Stimulated activated CD4-positive, alpha-beta T cell treated with anti-CD3 and anti-CD28 coated beads, Interleukin-1b, Interleukin-23, amount 100 ng/mL, for 4 hours (primary cell): ENCODE measurements at regions not wholly inside any gene's neighbourhood (a gene's known extent, or its start where the extent isn't known, plus 50 kb on each side); places are given as distances from the start of the nearest gene placed in this dataset.

Experiments
- DNase-seq, 2 donors: peaks; one replicate each; pipeline ENCODE4 v3.0.0-alpha.2; 2020; ENCODE audit warnings: low read depth in 2 of 2

DNA sequence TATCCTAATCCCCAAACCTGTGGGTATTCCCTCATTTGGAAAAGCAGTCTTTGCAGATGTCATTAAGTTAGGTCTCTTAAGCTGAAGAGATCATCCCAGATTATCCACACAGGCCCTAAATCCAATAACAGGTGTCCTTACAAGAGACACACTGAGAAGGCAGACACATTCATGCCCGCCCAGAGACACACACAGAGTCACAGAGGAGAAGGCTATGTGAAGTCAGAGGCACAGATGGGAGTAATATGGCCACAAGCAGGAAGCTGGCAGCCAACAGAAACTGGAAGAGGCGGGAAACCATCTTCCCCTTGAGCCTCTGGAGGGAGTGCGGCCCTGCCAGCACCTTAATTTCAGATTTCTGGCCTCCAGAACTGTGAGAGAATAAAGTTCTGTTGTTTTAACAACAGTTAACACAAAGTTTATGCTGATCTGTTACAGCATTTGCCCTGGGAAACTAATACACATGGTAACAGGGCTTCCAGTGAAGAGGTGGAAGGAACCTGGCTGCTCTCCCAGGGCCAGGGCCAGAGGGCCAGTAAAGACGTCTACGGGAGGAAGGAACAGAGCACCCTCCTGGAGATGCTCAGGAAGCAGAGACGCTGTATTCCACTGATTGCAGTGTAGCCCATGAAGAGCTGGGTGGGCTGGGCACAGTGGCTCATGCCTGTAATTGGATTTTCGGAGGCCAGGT is 217.5 kb downstream of the GLI2 start:
- DNase-seq = no peak

DNA sequence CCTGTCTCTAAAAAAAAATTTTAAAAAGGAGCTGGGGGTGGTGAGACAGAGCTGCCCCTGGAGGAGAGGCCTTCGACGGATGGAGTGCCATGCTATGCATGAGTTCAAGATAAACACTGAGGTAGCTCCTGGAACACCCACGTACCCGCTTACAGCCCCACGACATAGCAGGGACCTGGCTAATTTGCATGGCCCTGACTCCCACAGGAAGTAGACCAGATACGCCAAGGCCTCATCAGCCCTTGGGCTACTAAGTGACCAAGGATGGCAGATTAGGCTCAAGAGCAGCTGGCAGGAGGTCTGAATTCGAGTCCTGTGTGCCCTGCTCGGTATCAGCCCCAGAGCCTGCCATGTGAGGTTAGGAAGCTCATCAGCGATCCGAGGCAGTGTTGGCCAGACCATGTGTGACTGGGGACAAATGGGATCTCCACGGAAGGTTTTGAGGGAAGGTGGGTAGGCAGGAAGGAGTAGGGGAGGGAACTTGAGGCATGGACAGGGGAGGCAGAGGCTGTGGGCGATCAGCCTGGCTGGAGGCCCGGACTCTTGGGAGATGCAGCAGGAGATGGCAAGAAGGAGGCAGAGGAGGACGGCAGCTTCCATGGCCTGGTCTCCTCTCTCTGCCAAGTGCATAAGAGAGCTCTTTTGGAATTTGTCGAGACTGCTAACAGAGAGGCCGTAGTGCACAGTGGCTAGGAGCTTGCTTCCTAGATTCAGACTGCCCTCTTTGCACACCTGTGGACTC is 218.3 kb downstream of the GLI2 start:
- no peak for DNase-seq

DNA sequence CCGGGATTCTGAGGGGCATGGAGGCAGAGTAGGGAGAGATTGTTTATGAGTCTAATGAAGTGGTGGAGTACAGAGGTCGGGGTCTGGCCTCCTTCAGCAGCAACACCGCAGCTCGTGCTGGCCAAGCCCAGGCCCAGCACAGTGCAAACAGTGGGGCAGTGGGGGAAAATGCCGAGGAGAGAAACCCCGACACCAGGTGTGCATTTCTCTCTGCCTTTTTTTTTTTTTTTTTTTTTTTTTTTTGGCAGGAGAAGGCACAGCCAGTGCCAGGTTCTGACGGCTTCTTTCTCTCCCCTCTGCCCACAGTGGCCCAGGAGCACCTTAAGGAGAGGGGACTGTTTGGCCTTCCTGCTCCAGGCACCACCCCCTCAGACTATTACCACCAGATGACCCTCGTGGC is 219.3 kb downstream of the GLI2 start:
- no peak for DNase-seq

DNA sequence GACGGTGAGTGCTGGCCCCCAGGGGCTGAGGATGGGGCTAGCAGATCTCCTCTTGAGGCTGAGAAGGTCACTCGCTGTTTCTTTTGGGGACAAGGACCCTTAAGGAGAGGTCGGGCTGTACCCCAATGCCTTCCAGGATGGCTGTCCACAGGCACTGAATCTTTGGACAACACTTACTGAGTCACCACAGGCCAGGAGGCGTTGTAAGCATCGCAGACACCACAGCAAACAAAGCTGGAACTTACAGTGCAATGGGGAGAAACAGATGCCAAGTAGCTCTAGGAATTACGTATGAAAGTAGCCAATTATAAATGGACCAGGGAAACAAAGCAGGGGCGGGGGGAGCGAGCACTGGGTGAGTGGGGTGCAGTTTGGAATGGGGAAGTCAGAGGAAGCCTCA is 219.8 kb downstream of the GLI2 start:
- DNase-seq = no peak

DNA sequence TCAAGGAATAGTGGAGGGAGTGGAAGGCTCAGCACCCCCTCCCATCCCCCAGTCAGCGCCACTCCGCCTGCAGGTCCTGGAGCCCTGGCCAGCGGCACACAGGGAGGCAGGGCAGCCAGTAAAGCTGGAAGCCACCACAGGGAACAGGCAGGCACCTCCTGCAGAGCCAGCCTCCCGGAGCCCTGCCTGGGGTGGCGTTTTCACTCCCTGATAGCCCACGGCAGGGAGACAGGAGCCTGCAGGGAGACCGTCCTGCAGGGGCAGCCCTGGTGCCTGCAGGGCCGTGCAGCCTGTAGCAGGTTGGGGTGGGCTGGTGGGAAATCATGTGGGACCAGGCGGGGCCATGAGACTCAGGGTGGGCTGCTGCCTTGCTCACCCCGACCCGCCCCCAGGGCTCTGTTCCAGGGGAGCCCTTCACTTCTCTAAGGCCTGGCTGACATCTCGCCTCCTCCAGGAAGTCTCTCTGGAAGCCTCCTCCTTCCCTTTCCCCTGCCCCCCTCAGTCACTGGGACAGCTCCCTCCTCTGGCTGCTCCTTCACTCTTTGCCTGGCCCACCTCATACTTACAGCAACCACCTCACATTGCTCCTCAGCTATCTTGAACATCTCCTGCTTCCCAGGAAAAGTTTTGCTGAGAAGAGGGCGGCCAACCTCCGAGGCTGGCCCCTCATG is 221.0 kb downstream of the GLI2 start:
- DNase-seq = no peak

DNA sequence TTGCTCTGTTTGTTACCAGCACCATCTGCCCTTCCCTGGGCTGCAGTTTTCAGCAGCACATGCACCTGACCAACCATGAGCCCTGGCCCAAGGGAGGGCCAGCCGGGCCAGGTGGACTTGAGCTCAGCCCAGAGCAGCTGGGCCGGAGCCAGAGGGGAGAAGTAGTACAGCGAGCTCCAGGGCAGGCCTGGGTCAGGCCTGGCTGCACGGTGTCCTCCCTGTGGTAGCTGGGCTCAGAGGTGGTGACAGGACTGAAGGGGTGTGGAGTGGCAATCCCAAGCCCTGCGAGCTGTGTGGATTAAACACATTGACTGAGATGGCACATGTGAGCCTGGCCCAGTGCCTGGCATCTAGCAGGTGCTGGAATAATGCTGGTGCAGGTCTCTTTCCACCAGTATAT is 222.2 kb downstream of the GLI2 start:
- no peak for DNase-seq

DNA sequence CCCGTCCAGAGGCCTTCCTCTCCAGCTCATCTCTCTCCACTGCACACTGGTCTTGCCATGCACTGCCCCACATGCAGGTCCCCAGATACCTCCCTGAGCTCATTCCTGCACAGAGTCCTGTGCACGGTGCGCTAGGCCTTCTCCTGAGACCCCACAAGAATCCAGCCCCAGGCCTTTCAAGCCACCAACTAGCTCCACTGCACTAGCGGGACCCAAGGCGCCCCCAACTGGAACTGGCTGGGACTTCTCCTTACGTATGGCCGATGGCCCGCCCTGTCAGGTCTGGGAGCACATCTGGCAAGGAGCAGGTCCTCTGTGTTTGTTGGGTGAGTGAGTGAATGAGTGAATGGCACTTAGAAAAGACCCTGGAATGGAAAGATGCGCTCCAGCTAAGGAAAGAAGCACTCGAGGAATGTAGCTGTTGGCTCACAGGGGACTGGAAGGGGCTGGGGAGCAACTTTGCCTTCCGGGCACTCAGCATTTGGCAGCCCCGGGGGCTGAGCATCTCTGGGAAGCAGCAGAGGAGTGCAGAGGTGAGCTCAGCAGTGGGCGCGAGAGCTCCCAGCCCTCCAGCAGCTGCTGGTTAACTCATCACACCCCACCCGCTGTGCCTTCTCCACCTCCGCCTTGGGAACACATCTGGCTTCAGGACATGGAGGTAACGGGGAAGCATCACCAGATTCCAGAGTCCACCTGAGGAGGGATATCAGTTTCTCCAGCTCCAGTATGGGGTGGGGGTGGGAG is 223.1 kb downstream of the GLI2 start:
- DNase-seq = no peak

DNA sequence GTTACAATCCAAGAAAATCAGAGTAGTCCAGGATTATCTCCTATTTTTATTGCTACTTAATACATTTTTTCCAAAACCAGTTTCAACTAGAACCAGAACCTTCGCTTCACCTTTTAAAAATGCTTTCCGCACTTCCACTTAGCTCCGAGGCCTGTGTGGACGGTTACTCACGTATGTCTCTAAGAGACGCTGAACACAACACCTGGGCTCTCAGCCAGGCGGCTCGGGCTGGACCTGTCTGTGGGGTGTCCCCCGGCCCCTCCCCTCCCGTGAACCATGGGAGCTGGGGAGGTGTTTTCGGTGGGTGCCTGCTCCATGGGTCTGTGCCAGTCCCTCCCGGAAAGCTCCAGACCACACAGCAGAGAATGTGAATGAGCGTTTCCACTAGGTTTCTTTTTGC is 223.8 kb downstream of the GLI2 start:
- DNase-seq = no peak

DNA sequence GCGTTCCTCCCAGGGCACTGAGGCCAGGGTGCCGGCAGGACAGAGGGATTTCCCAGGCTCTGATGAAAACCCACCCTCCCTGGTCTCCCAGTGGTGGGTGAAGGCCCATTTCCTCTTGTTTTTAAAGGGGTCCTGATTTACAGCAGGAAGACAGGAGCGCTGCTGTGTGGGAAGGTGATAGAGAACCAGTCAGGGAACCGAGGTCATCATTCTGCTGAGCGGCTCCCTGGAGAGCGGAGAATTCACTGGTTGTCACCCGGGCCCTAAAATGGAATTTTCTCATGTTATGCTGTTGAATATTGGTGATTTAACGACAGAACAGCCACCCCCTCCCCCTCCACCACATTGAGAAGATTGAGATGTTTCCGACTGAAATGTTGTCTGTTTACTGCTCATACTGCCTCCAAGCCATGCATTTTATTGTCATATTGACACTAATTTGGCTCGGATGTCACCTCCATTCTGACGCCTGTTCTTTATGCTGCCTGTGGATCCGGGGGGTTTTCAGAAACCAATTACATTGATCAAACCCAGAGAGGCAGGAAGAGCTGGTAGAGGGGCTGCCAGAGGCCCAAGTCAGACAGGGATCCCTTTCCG is 225.2 kb downstream of the GLI2 start:
- no peak for DNase-seq

DNA sequence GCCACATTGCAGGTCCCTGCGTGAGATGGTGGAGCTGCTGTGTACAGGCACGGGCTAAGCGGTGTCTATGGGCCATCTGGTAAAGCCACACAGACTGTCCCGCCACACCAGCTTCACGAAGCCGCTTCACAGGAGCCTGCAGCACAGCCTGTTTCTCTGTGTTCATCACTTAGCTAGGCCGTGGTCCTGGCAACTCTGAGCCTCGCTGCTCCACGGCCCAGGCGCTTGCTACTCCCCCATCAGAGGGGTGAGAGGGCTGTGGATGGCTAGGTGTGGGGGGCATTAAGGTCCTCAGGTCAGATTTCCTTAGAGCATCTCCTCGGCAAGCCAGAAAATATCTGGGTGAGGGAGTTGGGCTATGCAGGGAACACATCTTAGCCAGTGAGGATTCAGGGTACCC is 225.7 kb downstream of the GLI2 start:
- DNase-seq = no peak

DNA sequence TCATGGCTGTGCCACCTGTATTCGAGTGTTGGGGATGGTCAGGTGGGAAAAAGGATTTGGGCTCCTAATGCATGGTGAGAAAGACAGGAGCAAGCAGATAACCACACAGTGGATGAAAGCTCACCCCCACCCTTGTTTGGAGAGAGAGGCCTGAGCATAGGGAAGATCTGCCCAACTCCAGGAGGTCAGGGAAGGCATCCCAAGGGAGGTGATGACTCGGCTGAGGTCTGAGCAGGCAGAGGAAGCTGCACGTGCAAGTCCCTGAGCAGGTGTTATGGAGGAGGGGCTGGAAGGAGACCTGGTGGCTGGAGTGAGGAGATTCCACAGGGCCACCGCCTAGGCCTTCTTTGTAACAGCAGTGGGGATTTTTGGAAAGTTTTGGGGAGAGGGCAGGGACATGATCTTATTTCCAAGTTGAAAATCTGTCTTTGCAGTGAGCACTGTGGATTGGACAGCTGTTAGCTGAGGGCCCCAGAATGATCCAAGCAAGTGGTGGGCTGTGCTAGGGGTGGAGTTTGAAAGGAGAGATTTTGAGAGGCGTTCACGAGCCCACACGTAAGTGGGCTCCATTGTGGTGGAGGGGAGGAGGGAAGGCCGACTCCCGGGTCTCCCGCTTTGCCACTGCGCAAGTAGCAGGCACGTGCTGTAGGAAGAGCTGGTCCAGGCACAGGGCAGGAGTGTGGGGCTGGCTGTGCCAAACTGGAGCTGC is 228.5 kb downstream of the GLI2 start:
- DNase-seq = no peak

DNA sequence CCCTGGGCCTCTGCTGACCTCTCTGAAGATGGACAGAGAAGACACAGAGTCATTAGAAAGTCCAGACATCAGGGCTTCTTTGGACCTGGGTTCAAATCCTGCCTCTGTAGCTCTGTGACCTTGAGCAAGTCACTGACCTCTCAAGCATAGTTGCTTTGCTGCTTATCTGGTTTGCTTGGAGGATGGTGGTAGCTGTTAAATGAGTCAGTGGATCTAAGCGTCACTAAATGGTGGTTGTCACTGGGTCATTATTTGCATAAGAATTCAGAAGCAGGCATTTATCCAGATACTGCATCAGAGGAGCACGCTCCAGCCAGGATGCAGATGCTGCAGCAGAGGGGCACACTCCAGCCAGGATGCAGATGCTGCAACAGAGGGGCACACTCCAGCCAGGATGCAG is 229.2 kb downstream of the GLI2 start:
- no peak for DNase-seq

DNA sequence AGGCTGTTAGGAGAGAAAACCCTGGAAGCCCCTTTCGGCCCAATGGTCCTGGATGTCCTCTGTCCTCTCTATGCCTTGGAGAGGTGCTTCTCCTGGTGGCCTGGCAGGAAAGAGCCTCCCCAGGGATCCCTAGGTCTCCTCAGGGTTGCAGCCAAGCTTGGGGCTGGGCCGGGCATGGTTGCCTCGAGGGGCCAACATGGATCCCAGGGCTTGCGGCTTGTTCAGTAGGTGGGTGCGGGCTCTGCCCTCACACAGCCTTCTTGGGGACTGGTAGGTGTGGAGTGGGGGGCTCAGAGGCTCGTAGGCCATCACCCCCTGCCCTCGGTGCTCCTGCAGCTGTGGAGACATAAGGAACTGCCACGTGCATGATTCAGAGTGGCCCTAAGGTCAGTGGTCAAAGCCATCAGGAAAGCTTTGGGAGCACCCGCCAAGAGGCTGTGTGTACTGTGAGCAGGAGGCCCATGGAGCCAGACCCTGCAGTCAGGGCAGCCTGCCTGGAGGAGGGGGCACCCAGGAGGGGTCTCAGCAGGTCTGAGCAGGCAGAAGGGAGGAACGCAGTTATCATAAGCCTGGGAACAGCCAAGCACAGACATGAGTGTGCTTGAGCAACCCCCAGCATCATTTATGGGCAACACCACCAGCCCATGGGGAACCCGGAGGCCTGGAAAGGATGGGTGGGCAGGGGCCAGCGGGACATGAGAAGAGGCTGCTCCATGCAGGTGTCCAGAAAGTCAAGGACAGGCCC is 231.0 kb downstream of the GLI2 start:
- DNase-seq = no peak

DNA sequence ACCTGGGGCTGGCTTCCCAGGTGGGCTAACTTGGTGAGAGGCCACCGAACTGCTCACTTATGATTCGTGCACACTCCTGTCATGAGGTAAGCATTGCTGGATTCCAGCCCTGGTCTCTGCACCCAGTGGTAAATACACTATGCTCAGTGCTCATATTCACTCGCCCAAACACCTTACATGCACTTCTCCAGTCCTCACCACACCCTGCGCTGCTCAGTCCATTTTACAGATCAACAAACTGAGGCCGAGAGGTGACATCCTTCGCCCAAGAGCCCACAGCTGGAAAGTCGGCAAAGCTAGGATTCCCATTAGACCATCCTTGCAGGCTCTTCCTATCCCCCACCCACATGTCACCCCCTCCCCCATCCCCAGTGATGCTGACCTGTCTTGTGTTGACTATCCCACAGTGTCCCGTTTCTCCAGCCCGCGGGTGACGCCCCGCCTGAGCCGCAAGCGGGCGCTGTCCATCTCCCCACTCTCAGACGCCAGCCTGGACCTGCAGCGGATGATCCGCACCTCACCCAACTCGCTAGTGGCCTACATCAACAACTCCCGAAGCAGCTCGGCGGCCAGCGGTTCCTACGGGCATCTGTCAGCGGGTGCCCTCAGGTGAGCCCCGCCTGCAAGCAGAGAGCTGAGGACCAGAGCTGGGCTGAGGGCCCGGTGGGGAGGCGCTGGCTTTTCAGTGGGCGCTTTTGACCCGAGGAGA is 232.8 kb downstream of the GLI2 start:
- no peak for DNase-seq

DNA sequence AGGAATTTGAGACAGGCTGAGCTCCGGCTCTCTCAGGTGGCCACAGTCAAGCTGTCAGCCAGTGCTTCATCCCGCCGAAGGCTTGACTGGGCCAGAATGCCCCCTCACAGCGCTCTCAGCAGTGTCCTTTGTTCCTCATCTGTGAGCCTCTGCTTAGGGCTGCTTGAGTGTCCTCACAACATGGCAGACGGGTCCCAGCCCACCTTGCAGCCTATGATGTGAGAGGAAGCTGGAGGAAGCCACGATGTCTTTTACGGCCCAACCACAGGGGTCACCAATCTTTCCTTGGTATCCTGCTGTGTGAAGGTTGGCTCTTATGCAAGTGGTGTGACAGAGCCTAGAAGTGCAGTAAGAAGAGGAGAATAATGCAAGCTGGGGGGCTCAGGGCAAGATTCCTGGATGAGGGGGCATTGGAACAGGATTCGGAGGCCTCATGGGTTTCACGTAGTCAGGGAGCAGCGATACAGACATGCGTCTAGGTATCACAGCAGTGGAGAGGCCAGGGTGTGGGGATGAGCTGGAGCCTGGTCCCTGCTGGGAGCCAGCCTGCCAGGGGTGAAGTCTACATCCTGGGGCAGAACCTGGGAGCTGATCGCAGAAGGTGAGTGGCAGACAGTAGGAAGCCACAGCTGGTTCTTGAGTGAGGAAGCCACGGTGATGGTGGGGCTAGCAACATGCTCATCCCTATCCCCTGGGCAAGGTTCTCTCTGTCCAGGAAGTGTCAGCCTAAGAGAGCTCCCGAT is 234.1 kb downstream of the GLI2 start:
- no peak for DNase-seq

DNA sequence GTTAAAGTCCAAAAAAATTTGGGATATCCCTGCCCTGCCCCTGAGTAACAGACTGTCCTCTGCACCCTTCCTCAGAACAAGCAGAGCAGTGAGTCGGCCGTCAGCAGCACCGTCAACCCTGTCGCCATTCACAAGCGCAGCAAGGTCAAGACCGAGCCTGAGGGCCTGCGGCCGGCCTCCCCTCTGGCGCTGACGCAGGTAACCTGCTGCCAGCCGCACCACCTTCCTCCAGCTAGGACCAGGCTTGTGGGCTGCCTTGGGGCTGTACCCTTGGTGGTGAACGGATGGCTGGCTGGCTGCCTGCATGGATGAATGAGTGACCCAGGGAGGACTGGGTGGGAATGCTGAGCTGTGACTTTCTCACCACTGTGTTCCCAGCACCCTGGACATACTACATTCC is 236.2 kb downstream of the GLI2 start:
- DNase-seq = no peak

DNA sequence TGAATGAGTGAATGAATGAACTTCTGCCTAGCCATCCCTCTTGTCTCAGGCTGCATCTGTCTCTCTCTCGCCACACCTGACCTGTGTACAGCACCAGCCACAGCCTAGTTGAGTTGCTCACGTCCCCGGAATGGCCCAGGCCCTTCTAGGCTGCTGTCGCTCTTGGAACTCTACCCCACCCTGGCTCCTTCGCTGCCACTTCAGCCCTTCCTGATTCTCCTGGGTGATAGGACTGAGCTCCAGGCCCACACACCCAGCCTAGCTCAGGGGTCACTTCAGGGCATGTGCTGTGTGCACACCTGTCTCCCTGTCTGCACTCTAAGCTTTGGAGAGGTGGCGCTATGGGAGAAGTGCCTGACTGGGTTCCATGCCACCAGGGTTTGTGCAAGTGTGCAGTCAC is 236.6 kb downstream of the GLI2 start:
- DNase-seq = no peak

DNA sequence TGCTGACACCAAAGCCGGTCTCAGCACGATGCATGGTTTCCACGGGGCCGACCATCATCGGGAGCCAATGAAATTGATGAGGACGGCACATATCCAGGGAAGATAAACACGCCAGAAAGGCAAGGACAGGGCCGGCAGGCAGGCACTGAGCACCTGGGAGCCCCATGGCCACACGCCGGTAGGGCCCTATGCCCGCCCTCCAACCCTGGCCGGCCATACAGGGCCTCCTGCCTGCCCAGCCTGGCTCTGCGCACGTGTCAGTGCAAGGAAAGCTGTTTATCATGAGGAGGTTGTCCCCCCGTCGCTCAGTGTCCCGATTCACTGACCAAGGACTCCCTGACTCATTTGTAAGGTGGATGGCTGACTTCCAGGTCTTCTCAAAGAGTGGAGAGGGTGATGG is 237.5 kb downstream of the GLI2 start:
- no peak for DNase-seq

DNA sequence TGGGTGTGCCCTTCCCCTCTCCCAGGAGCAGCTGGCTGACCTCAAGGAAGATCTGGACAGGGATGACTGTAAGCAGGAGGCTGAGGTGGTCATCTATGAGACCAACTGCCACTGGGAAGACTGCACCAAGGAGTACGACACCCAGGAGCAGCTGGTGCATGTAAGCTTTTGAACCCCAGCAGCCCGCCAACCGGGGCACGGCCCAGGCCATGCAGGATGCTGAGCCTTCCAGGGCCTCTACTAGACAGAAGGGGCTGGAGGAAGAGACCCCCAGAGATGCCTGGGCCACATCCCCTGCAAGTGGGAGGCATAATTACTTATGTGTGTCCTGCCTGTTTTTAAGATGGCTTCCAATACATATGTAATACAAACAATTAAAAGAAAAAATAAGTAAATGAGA is 239.3 kb downstream of the GLI2 start:
- DNase-seq = no peak
